ENCODE measurements at regions not wholly inside any gene's neighbourhood (a gene's known extent, or its start where the extent isn't known, plus 50 kb on each side); places are given as distances from the start of the nearest gene placed in this dataset.

DNA sequence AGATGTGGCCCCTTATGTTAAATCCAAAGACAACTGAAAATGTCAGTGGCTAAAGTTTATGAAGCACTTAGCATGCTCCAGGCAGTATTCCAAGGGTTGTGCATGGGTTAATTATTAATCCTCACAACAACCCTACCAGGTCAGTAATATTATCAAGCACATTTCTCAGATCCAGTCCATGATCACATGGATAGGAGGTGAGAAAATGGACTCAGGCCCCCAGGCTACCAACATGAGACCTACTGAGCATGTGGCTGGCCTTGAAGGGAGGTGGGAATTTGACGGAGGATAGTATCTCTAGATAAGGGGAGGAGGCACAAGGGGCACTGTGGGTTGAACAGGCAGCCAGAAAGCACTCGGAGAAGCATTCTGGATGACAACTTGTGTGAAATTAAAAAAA, 412.0 kb downstream of the MEIS1 start:
- TF ChIP-seq EGR1 (IDR thresholded peaks at IDR 0.05) (no peak), TCF12 (IDR thresholded peaks at IDR 0.05; ENCODE audit: low read depth) (no peak), USF1 (IDR thresholded peaks at IDR 0.05) (no peak), CEBPB (IDR thresholded peaks at IDR 0.05) (no peak), FOXM1 (IDR thresholded peaks at IDR 0.05; ENCODE audit: borderline replicate concordance, low read depth) (no peak), RAD21 (IDR thresholded peaks at IDR 0.05; ENCODE audit: low read depth) (no peak), REST (IDR thresholded peaks at IDR 0.05; ENCODE audit: low read depth) (no peak), ZBTB7A (IDR thresholded peaks at IDR 0.05; ENCODE audit: low read depth) (no peak), YY1 (IDR thresholded peaks at IDR 0.05; ENCODE audit: low read depth) (no peak), NFIC (IDR thresholded peaks at IDR 0.05) (no peak), CREB1 (IDR thresholded peaks at IDR 0.05; ENCODE audit: low read depth) (no peak), TEAD4 (IDR thresholded peaks at IDR 0.05) (no peak), EP300 (IDR thresholded peaks at IDR 0.05; ENCODE audit: borderline replicate concordance) (no peak), TAF1 (IDR thresholded peaks at IDR 0.05; ENCODE audit: low read depth) (no peak)
- TF ChIP-seq, protein P1, sequence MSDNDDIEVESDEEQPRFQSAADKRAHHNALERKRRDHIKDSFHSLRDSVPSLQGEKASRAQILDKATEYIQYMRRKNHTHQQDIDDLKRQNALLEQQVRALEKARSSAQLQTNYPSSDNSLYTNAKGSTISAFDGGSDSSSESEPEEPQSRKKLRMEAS (IDR thresholded peaks at IDR 0.05), result no peak

DNA sequence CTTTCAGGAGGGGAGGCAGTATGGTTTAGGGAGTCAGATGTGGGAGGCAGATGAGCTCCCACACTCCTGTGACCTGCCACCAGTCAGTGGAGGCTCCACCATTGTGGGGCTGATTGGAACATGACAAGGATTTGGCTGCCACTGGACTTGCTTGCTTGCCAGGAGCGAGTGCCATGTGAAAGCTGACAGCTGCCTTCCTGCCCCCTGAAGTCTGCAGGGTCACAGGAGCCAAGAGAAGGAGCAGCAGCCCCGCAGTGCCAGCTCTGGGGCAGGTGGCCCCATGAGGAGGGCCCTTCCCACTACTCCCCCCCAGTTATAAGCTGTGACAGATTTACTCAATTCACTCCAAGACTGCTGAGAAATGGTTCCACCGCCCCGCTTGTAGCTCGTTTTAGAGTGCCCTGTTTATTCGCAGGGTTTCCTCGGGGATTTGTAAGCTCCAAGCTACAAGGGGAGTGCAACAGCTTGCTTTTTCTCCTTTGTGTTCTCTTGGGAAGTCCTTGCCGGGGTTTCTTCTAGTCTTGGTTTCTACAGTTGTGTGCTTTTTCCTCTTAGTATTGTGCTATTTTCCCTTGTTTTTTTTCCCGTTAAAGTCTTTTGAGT, 414.3 kb downstream of the MEIS1 start:
- TF ChIP-seq, protein P1 (IDR thresholded peaks at IDR 0.05), result no peak
- TF ChIP-seq YY1 (IDR thresholded peaks at IDR 0.05; ENCODE audit: low read depth) (no peak), TAF1 (IDR thresholded peaks at IDR 0.05; ENCODE audit: low read depth) (no peak), NFIC (IDR thresholded peaks at IDR 0.05) (no peak), EGR1 (IDR thresholded peaks at IDR 0.05) (no peak), USF1 (IDR thresholded peaks at IDR 0.05) (no peak), REST (IDR thresholded peaks at IDR 0.05; ENCODE audit: low read depth) (no peak), FOXM1 (IDR thresholded peaks at IDR 0.05; ENCODE audit: borderline replicate concordance, low read depth) (no peak), ZBTB7A (IDR thresholded peaks at IDR 0.05; ENCODE audit: low read depth) (no peak), TEAD4 (IDR thresholded peaks at IDR 0.05) (no peak), TCF12 (IDR thresholded peaks at IDR 0.05; ENCODE audit: low read depth) (no peak), CREB1 (IDR thresholded peaks at IDR 0.05; ENCODE audit: low read depth) (no peak), CEBPB (IDR thresholded peaks at IDR 0.05) (no peak), RAD21 (IDR thresholded peaks at IDR 0.05; ENCODE audit: low read depth) (no peak), EP300 (IDR thresholded peaks at IDR 0.05; ENCODE audit: borderline replicate concordance) (no peak)

DNA sequence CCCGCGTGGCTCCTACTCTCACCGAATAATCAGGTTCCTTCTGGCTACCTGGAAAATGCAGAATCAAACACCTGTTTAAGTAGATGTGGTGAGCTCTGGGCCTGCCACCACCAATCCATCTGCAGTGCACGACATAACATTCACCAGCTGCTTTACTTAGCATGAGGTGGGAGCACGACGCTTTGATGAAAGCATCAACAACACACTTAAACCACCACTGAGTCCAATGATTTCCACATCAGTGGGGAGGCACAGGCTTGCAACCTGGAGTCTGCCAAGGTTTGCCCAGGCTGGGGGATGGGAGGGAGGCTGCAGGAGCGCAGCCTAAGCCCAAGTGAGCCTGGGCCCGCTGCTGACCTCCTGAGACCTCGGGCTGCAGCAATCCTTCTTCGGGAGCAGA, 415.5 kb downstream of the MEIS1 start:
- TF ChIP-seq NFIC (IDR thresholded peaks at IDR 0.05), result no peak
- TF ChIP-seq CEBPB (IDR thresholded peaks at IDR 0.05), result no peak
- no peak for TF ChIP-seq RAD21 (IDR thresholded peaks at IDR 0.05; ENCODE audit: low read depth)
- TF ChIP-seq FOXM1 (IDR thresholded peaks at IDR 0.05; ENCODE audit: borderline replicate concordance, low read depth), result no peak
- no peak for TF ChIP-seq EGR1 (IDR thresholded peaks at IDR 0.05)
- no peak for TF ChIP-seq TCF12 (IDR thresholded peaks at IDR 0.05; ENCODE audit: low read depth)
- TF ChIP-seq, protein P1 (IDR thresholded peaks at IDR 0.05), result no peak
- no peak for TF ChIP-seq CREB1 (IDR thresholded peaks at IDR 0.05; ENCODE audit: low read depth)
- TF ChIP-seq REST (IDR thresholded peaks at IDR 0.05; ENCODE audit: low read depth), result no peak
- TF ChIP-seq TAF1 (IDR thresholded peaks at IDR 0.05; ENCODE audit: low read depth), result no peak
- TF ChIP-seq EP300 (IDR thresholded peaks at IDR 0.05; ENCODE audit: borderline replicate concordance), result no peak
- no peak for TF ChIP-seq USF1 (IDR thresholded peaks at IDR 0.05)
- TF ChIP-seq YY1 (IDR thresholded peaks at IDR 0.05; ENCODE audit: low read depth), result no peak
- no peak for TF ChIP-seq ZBTB7A (IDR thresholded peaks at IDR 0.05; ENCODE audit: low read depth)
- TF ChIP-seq TEAD4 (IDR thresholded peaks at IDR 0.05), result no peak

Measured in Ishikawa (cell line).